GM23248 (cell line): ENCODE measurements at regions not wholly inside any gene's neighbourhood (a gene's known extent, or its start where the extent isn't known, plus 50 kb on each side); places are given as distances from the start of the nearest gene placed in this dataset.

Experiments
- DNase-seq: peaks from one replicate; pipeline ENCODE4 v3.0.0-alpha.2; 2015
- H2AFZ ChIP-seq: fragments of 200-600 bp; sonication (generic); 2 replicates; pipeline ENCODE4 v1.6.1; 2016; ENCODE audit warnings: antibody characterized with exemption
- H3F3A ChIP-seq: fragments of 200-600 bp; sonication (generic); 2 replicates; pipeline ENCODE4 v1.6.1; 2016; ENCODE audit warnings: mild to moderate bottlenecking, antibody characterized with exemption, mixed run types; ENCODE audit not compliant: insufficient read depth
- H3K27ac ChIP-seq: fragments of 200-600 bp; sonication (generic); 2 replicates; pipeline ENCODE4 v1.5.1; 2016; ENCODE audit warnings: mild to moderate bottlenecking
- H3K27me3 ChIP-seq: fragments of 200-600 bp; sonication (generic); replicated peaks from 2 replicates; pipeline ENCODE4 v1.6.1; 2016; ENCODE audit warnings: mild to moderate bottlenecking; ENCODE audit not compliant: insufficient read depth
- H3K36me3 ChIP-seq: fragments of 200-600 bp; sonication (generic); 2 replicates; pipeline ENCODE4 v1.6.1; 2016; ENCODE audit warnings: low read depth, mild to moderate bottlenecking
- H3K4me1 ChIP-seq: fragments of 200-600 bp; sonication (generic); 2 replicates; pipeline ENCODE4 v1.6.1; 2016; ENCODE audit warnings: mild to moderate bottlenecking; ENCODE audit not compliant: insufficient read depth
- H3K4me2 ChIP-seq: fragments of 200-600 bp; sonication (generic); one replicate; pipeline ENCODE4 v1.6.1; 2016; ENCODE audit warnings: mild to moderate bottlenecking; ENCODE audit not compliant: unreplicated experiment
- H3K4me3 ChIP-seq: fragments of 200-600 bp; sonication (generic); 2 replicates; pipeline ENCODE4 v1.5.1; 2016; ENCODE audit warnings: mild to moderate bottlenecking
- H3K79me2 ChIP-seq: fragments of 200-600 bp; sonication (generic); 2 replicates; pipeline ENCODE4 v1.6.1; 2016; ENCODE audit warnings: mild to moderate bottlenecking; ENCODE audit not compliant: insufficient read depth
- H3K9ac ChIP-seq: fragments of 200-600 bp; sonication (generic); 2 replicates; pipeline ENCODE4 v1.6.1; 2016; ENCODE audit warnings: mild to moderate bottlenecking
- H3K9me2 ChIP-seq: fragments of 200-600 bp; sonication (generic); 2 replicates; pipeline ENCODE4 v1.6.1; 2016; ENCODE audit warnings: mixed run types, mild to moderate bottlenecking, moderate library complexity; ENCODE audit not compliant: insufficient read depth
- H3K9me3 ChIP-seq: fragments of 200-600 bp; sonication (generic); one replicate; pipeline ENCODE4 v1.6.1; 2017; ENCODE audit warnings: low read depth
- H4K20me1 ChIP-seq: fragments of 200-600 bp; sonication (generic); 2 replicates; pipeline ENCODE4 v1.6.0; 2016; ENCODE audit not compliant: insufficient read depth
- EZH2 ChIP-seq: fragments of 200-600 bp; sonication (generic); IDR thresholded peaks from 2 replicates; pipeline ENCODE4 v1.6.1; 2018; ENCODE audit warnings: antibody characterized with exemption, mild to moderate bottlenecking; ENCODE audit not compliant: insufficient read depth, poor library complexity, severe bottlenecking
- EZH2phosphoT487 ChIP-seq: fragments of 200-600 bp; sonication (generic); IDR thresholded peaks from 2 replicates; pipeline ENCODE4 v1.6.1; 2018; ENCODE audit warnings: antibody characterized with exemption, moderate library complexity, mild to moderate bottlenecking, low read depth; ENCODE audit not compliant: insufficient read depth
- WGBS, 2 experiments: methylation state at CpG; one replicate each; pipeline ENCODE4 v1.1.6; 2015 to 2017; ENCODE audit warnings: low lambda C conversion rate in 2 of 2, low coverage in 1 of 2; ENCODE audit errors: missing lambda C conversion rate in 2 of 2; 5-methylcytosine and 5-hydroxymethylcytosine counted together
- in situ Hi-C: fragments of 300-500 bp; cut with MboI; formaldehyde crosslinking; loops from 2 replicates; pipeline ENCODE4 v1.15.0; 2020

GRCh38 chr2:144630459-144631215 lies 110.7 kb upstream of the ZEB2 start:
- DNase-seq = no peak
- no peaks in the 10 kb centered on the region for H3K9me3 ChIP-seq
- no peaks in the 10 kb centered on the region for H3K9me2 ChIP-seq
- in situ Hi-C loops = no loop called here
- H3K79me2 ChIP-seq = no peaks in the 10 kb centered on the region
- no peak overlapping the region for H3K27ac ChIP-seq
- H3K27me3 ChIP-seq = no peaks in the 10 kb centered on the region
- WGBS, 2 experiments = 95 to 96% methylated on average over 2 of the region's 2 CpGs
- no peaks in the 10 kb centered on the region for H4K20me1 ChIP-seq
- no peak overlapping the region for H3K4me2 ChIP-seq
- no peak for TF ChIP-seq EZH2
- H3K4me1 ChIP-seq = peaks cover 10% of the 10 kb centered on the region; the same call in 1 of the 2 replicates
- no peak overlapping the region for H3K4me3 ChIP-seq
- H3K36me3 ChIP-seq = no peaks in the 10 kb centered on the region
- H3F3A ChIP-seq = no peaks in the 10 kb centered on the region
- H2AFZ ChIP-seq = no peak overlapping the region
- H3K9ac ChIP-seq = no peak overlapping the region

GRCh38 chr2:144629935-144630334 lies 110.0 kb upstream of the ZEB2 start:
- H2AFZ ChIP-seq = no peak overlapping the region
- H3K9me2 ChIP-seq = no peaks in the 10 kb centered on the region

GRCh38 chr2:144628566-144628965 lies 108.6 kb upstream of the ZEB2 start:
- H3K36me3 ChIP-seq = no peaks in the 10 kb centered on the region
- DNase-seq = no peak
- H3K4me3 ChIP-seq = no peak overlapping the region
- no peaks in the 10 kb centered on the region for H3K27me3 ChIP-seq
- in situ Hi-C loops = no loop called here
- TF ChIP-seq EZH2phosphoT487 = no peak
- TF ChIP-seq EZH2 = no peak
- H2AFZ ChIP-seq = no peak overlapping the region
- H3F3A ChIP-seq = no peaks in the 10 kb centered on the region
- H3K9me3 ChIP-seq = no peaks in the 10 kb centered on the region
- H3K27ac ChIP-seq = no peak overlapping the region
- no peaks in the 10 kb centered on the region for H3K79me2 ChIP-seq
- no peak overlapping the region for H3K9ac ChIP-seq
- H4K20me1 ChIP-seq = no peaks in the 10 kb centered on the region
- H3K4me2 ChIP-seq = no peak overlapping the region
- H3K4me1 ChIP-seq = peaks cover 10% of the 10 kb centered on the region; the same call in 1 of the 2 replicates
- H3K9me2 ChIP-seq = no peaks in the 10 kb centered on the region

More at GRCh38 chr2:144629935-144630334, 110.0 kb upstream of the ZEB2 start:
- no peaks in the 10 kb centered on the region for H3F3A ChIP-seq
- TF ChIP-seq EZH2phosphoT487 (no peak), EZH2 (no peak)
- peaks cover 10% of the 10 kb centered on the region; the same call in 1 of the 2 replicates for H3K4me1 ChIP-seq
- no peak overlapping the region for H3K4me2 ChIP-seq
- H3K9ac ChIP-seq = no peak overlapping the region
- DNase-seq = peak; percentile 42
- in situ Hi-C loops = no loop called here
- H3K36me3 ChIP-seq = no peaks in the 10 kb centered on the region
- no peaks in the 10 kb centered on the region for H3K79me2 ChIP-seq
- H3K27me3 ChIP-seq = no peaks in the 10 kb centered on the region
- no peak overlapping the region for H3K27ac ChIP-seq
- H3K4me3 ChIP-seq = no peak overlapping the region
- no peaks in the 10 kb centered on the region for H4K20me1 ChIP-seq
- no peaks in the 10 kb centered on the region for H3K9me3 ChIP-seq

- Histone ChIP-seq H3K9me2 (no peaks in the 10 kb centered on the region), H3F3A (no peaks in the 10 kb centered on the region), H4K20me1 (no peaks in the 10 kb centered on the region), H3K27ac (no peak overlapping the region), H3K4me3 (no peak overlapping the region), H2AFZ (no peak overlapping the region), H3K79me2 (no peaks in the 10 kb centered on the region), H3K4me2 (no peak overlapping the region), H3K4me1 (peaks cover 10% of the 10 kb centered on the region; the same call in 1 of the 2 replicates), H3K27me3 (no peaks in the 10 kb centered on the region), H3K9me3 (no peaks in the 10 kb centered on the region), H3K36me3 (no peaks in the 10 kb centered on the region), H3K9ac (no peak overlapping the region)
- TF ChIP-seq EZH2 = no peak
- TF ChIP-seq EZH2phosphoT487 = no peak
- 82 to 84% methylated on average over 5 of the region's 5 CpGs for WGBS, 2 experiments
- DNase-seq = no peak
- in situ Hi-C loops = no loop called here
These were observed 105.7 kb upstream of the ZEB2 start for GRCh38 chr2:144625626-144626025.

- Histone ChIP-seq H4K20me1 (no peaks in the 10 kb centered on the region), H3K36me3 (no peaks in the 10 kb centered on the region), H3K9me3 (no peaks in the 10 kb centered on the region), H3K27ac (no peak overlapping the region), H3K27me3 (no peaks in the 10 kb centered on the region), H3K4me1 (peaks cover 6% of the 10 kb centered on the region; the same call in 1 of the 2 replicates), H3K9me2 (no peaks in the 10 kb centered on the region), H3K4me2 (no peak overlapping the region), H3K9ac (no peak overlapping the region), H3F3A (no peaks in the 10 kb centered on the region), H3K79me2 (no peaks in the 10 kb centered on the region), H3K4me3 (no peak overlapping the region), H2AFZ (no peak overlapping the region)
- WGBS, 2 experiments = 87 to 95% methylated on average over 3 of the region's 3 CpGs
- TF ChIP-seq EZH2 (no peak), EZH2phosphoT487 (no peak)
- DNase-seq = no peak
- in situ Hi-C loops = no loop called here
These were observed 105.3 kb upstream of the ZEB2 start for GRCh38 chr2:144625226-144625625.
